ENCODE measurements at regions not wholly inside any gene's neighbourhood (a gene's known extent, or its start where the extent isn't known, plus 50 kb on each side); places are given as distances from the start of the nearest gene placed in this dataset.
"Not testable (repeated sequence)": the region's sequence is repeated elsewhere in the genome, so short reads cannot be mapped to it uniquely, and the experiment has no call there.

GRCh38 chr6:164347455-164347854 lies 932.9 kb downstream of the QKI start:
- no peak for DNase-seq

GRCh38 chr6:164346631-164347030 lies 932.1 kb downstream of the QKI start:
- DNase-seq, result no peak

- no peak for DNase-seq
These were observed 931.4 kb downstream of the QKI start for GRCh38 chr6:164345806-164346496.

- no peak for DNase-seq
These were observed 930.8 kb downstream of the QKI start for GRCh38 chr6:164345327-164345726.

GRCh38 chr6:164344801-164345291 lies 930.3 kb downstream of the QKI start:
- DNase-seq, result no peak

- DNase-seq, result not testable (repeated sequence)
These were observed 924.9 kb downstream of the QKI start for GRCh38 chr6:164339442-164339841.

GRCh38 chr6:164337925-164338397 lies 923.4 kb downstream of the QKI start:
- DNase-seq, result no peak

- DNase-seq, result no peak
These were observed 922.8 kb downstream of the QKI start for GRCh38 chr6:164337024-164337924.

- DNase-seq, result no peak
These were observed 921.9 kb downstream of the QKI start for GRCh38 chr6:164336455-164336854.

- no peak for DNase-seq
These were observed 916.5 kb downstream of the QKI start for GRCh38 chr6:164331026-164331425.

- no peak for DNase-seq
These were observed 910.6 kb downstream of the QKI start for GRCh38 chr6:164325168-164325567.

GRCh38 chr6:164322533-164322932 lies 908.0 kb downstream of the QKI start:
- DNase-seq, result no peak

- no peak for DNase-seq
These were observed 906.8 kb downstream of the QKI start for GRCh38 chr6:164321297-164321696.

GRCh38 chr6:164315376-164315775 lies 900.9 kb downstream of the QKI start:
- no peak for DNase-seq

GRCh38 chr6:164308339-164308738 lies 893.8 kb downstream of the QKI start:
- no peak for DNase-seq

GRCh38 chr6:164303102-164303964 lies 888.8 kb downstream of the QKI start:
- no peak for DNase-seq

GRCh38 chr6:164296411-164296810 lies 881.9 kb downstream of the QKI start:
- no peak for DNase-seq

- DNase-seq, result no peak
These were observed 879.7 kb downstream of the QKI start for GRCh38 chr6:164294047-164294784.

- DNase-seq, result no peak
These were observed 876.7 kb downstream of the QKI start for GRCh38 chr6:164291224-164291623.

- DNase-seq, result no peak
These were observed 875.6 kb downstream of the QKI start for GRCh38 chr6:164290101-164290500.

- no peak for DNase-seq
These were observed 871.5 kb downstream of the QKI start for GRCh38 chr6:164286011-164286410.

- DNase-seq, result no peak
These were observed 869.1 kb downstream of the QKI start for GRCh38 chr6:164283574-164283973.
